Neuronal stem cell (in vitro differentiated cells): ENCODE measurements at regions not wholly inside any gene's neighbourhood (a gene's known extent, or its start where the extent isn't known, plus 50 kb on each side); places are given as distances from the start of the nearest gene placed in this dataset.
"Not testable (repeated sequence)": the region's sequence is repeated elsewhere in the genome, so short reads cannot be mapped to it uniquely, and the experiment has no call there.

ENCODE experiments used
- DNase-seq: peaks from one replicate; pipeline ENCODE4 v3.0.0-alpha.2; 2013; ENCODE audit warnings: low spot score
- H2AFZ ChIP-seq: one replicate; pipeline ENCODE4 v1.6.1; 2013; ENCODE audit warnings: mild to moderate bottlenecking, low read length, inconsistent platforms
- H2AK5ac ChIP-seq: 2 replicates; pipeline ENCODE4 v1.6.1; 2013; ENCODE audit warnings: low read depth, mild to moderate bottlenecking, inconsistent platforms, low read length, moderate library complexity, mixed read lengths
- H2BK120ac ChIP-seq: 2 replicates; pipeline ENCODE4 v1.6.1; 2013; ENCODE audit warnings: low read depth, mild to moderate bottlenecking, inconsistent platforms, low read length, moderate library complexity, mixed read lengths
- H2BK12ac ChIP-seq: one replicate; pipeline ENCODE4 v1.6.1; 2013; ENCODE audit warnings: low read length, inconsistent platforms
- H2BK15ac ChIP-seq: 2 replicates; pipeline ENCODE4 v1.6.1; 2013; ENCODE audit warnings: mild to moderate bottlenecking, low read length, inconsistent platforms, mixed read lengths
- H2BK5ac ChIP-seq: one replicate; pipeline ENCODE4 v1.6.1; 2013; ENCODE audit warnings: inconsistent platforms, mild to moderate bottlenecking, low read length, moderate library complexity
- H3K14ac ChIP-seq: one replicate; pipeline ENCODE4 v1.6.1; 2013; ENCODE audit warnings: low read length, inconsistent platforms
- H3K18ac ChIP-seq: 2 replicates; pipeline ENCODE4 v1.6.1; 2013; ENCODE audit warnings: low read length, inconsistent platforms
- H3K23ac ChIP-seq: 2 replicates; pipeline ENCODE4 v1.6.1; 2013; ENCODE audit warnings: low read depth, mild to moderate bottlenecking, mixed read lengths, low read length, inconsistent platforms; ENCODE audit not compliant: poor library complexity
- H3K27ac ChIP-seq: replicated peaks from 3 replicates; pipeline ENCODE4 v1.5.1; 2013; ENCODE audit warnings: low read length, inconsistent platforms
- H3K27me3 ChIP-seq, 3 experiments: 2 replicates each; pipeline ENCODE4 v1.6.1; 2013; ENCODE audit warnings: low read length in 3 of 3, mild to moderate bottlenecking in 2 of 3, inconsistent platforms in 1 of 3, low read depth in 1 of 3, mixed read lengths in 1 of 3, moderate library complexity in 1 of 3; ENCODE audit not compliant: control insufficient read depth in 3 of 3, insufficient read depth in 3 of 3
- H3K36me3 ChIP-seq, 2 donors: replicated peaks in 1 of 2; 2 replicates each; pipeline ENCODE4 v1.6.1; 2013; ENCODE audit warnings: low read length in 2 of 2; ENCODE audit not compliant: control insufficient read depth in 2 of 2, insufficient read depth in 2 of 2
- H3K4ac ChIP-seq: 2 replicates; pipeline ENCODE4 v1.6.1; 2013; ENCODE audit warnings: inconsistent platforms, mild to moderate bottlenecking, low read length, moderate library complexity
- H3K4me1 ChIP-seq, 2 donors: 1 replicate in 1 of 2; 2 replicates in 1 of 2; pipeline ENCODE4 v1.6.1; 2013; ENCODE audit warnings: low read length in 2 of 2, low read depth in 1 of 2; ENCODE audit not compliant: control insufficient read depth in 2 of 2, insufficient read depth in 1 of 2
- H3K4me2 ChIP-seq: one replicate; pipeline ENCODE4 v1.6.1; 2013; ENCODE audit warnings: mild to moderate bottlenecking, low read length, inconsistent platforms; ENCODE audit not compliant: insufficient read depth, poor library complexity, severe bottlenecking
- H3K4me3 ChIP-seq, 2 donors: 2 replicates each; pipeline ENCODE4 v1.5.1; 2013; ENCODE audit warnings: low read length in 2 of 2, mild to moderate bottlenecking in 2 of 2, inconsistent platforms in 1 of 2, moderate library complexity in 1 of 2
- H3K79me1 ChIP-seq: one replicate; pipeline ENCODE4 v1.6.1; 2013; ENCODE audit warnings: low read depth, mild to moderate bottlenecking, inconsistent platforms, low read length, moderate library complexity
- H3K9ac ChIP-seq: one replicate; pipeline ENCODE4 v1.6.1; 2013; ENCODE audit warnings: mild to moderate bottlenecking, low read depth, low read length, inconsistent platforms; ENCODE audit not compliant: poor library complexity
- H3K9me3 ChIP-seq, 2 donors: replicated peaks in 1 of 2; 2 replicates each; pipeline versions ENCODE3 to v1.6.1; 2013; ENCODE audit warnings: low read length in 2 of 2, mild to moderate bottlenecking in 2 of 2, inconsistent platforms in 1 of 2, low read depth in 1 of 2, mixed read lengths in 1 of 2, moderate library complexity in 1 of 2; ENCODE audit not compliant: control insufficient read depth in 2 of 2, insufficient read depth in 1 of 2
- H4K8ac ChIP-seq: one replicate; pipeline ENCODE4 v1.6.1; 2013; ENCODE audit warnings: low read depth, mild to moderate bottlenecking, inconsistent platforms, low read length, moderate library complexity
- H4K91ac ChIP-seq: one replicate; pipeline ENCODE4 v1.6.1; 2013; ENCODE audit warnings: low read length, low read depth, mild to moderate bottlenecking, inconsistent platforms; ENCODE audit not compliant: poor library complexity
- WGBS, 2 donors: extraction: QIAGEN DNeasy Blood & Tissue Kit; methylation state at CpG; one replicate each; pipeline ENCODE4 v1.1.7; 2013; ENCODE audit warnings: missing lambda C conversion rate in 2 of 2, mixed read lengths in 1 of 2; ENCODE audit not compliant: insufficient read length in 2 of 2, insufficient replicate concordance in 1 of 2; ENCODE audit errors: extremely low coverage in 2 of 2; 5-methylcytosine and 5-hydroxymethylcytosine counted together

GRCh38 chr7:76709703-76710102, 82.6 kb upstream of the POMZP3 start:
- not testable (repeated sequence) for H2AK5ac ChIP-seq, DNase-seq, H3K4me1 ChIP-seq, H3K9me3 ChIP-seq, H3K27ac ChIP-seq, H3K27me3 ChIP-seq, H3K14ac ChIP-seq, H2BK15ac ChIP-seq, H3K36me3 ChIP-seq, H2AFZ ChIP-seq, H3K79me1 ChIP-seq, H2BK12ac ChIP-seq, H3K4me3 ChIP-seq, H4K91ac ChIP-seq, H3K4ac ChIP-seq, H4K8ac ChIP-seq, H2BK5ac ChIP-seq, H3K4me2 ChIP-seq, H3K18ac ChIP-seq, H3K9ac ChIP-seq, H3K23ac ChIP-seq, H2BK120ac ChIP-seq
- no CpG with 5 or more reads among the region's 1 CpG for WGBS, 2 donors

GRCh38 chr7:76708446-76708845, 81.4 kb upstream of the POMZP3 start:
- not testable (repeated sequence) for H3K27ac ChIP-seq, H4K8ac ChIP-seq, H2BK12ac ChIP-seq, H4K91ac ChIP-seq, H2BK5ac ChIP-seq, DNase-seq, H2AFZ ChIP-seq, H3K4me2 ChIP-seq, H2BK15ac ChIP-seq, H3K36me3 ChIP-seq, H3K18ac ChIP-seq, H3K79me1 ChIP-seq, H3K14ac ChIP-seq, H3K4me1 ChIP-seq, H3K27me3 ChIP-seq, H3K9me3 ChIP-seq, H3K4ac ChIP-seq, H3K4me3 ChIP-seq, H2AK5ac ChIP-seq, H3K23ac ChIP-seq, H2BK120ac ChIP-seq, H3K9ac ChIP-seq
- no CpG with 5 or more reads among the region's 2 CpGs for WGBS, 2 donors

GRCh38 chr7:76703815-76704214, 76.7 kb upstream of the POMZP3 start:
- not testable (repeated sequence) for H4K8ac ChIP-seq, H3K4ac ChIP-seq, H2BK15ac ChIP-seq, H3K23ac ChIP-seq, H3K27ac ChIP-seq, H3K79me1 ChIP-seq, H2BK5ac ChIP-seq, H2BK120ac ChIP-seq, H3K9ac ChIP-seq, H2AFZ ChIP-seq, H3K4me1 ChIP-seq, H2AK5ac ChIP-seq, H3K36me3 ChIP-seq, H4K91ac ChIP-seq, H3K14ac ChIP-seq, H3K18ac ChIP-seq, H2BK12ac ChIP-seq, H3K4me2 ChIP-seq, DNase-seq, H3K9me3 ChIP-seq, H3K27me3 ChIP-seq, H3K4me3 ChIP-seq

- not testable (repeated sequence) for H3K4me2 ChIP-seq, DNase-seq, H2BK15ac ChIP-seq, H2BK120ac ChIP-seq, H3K9me3 ChIP-seq, H3K14ac ChIP-seq, H2BK12ac ChIP-seq, H4K8ac ChIP-seq, H3K23ac ChIP-seq, H3K4ac ChIP-seq, H3K4me3 ChIP-seq, H3K27ac ChIP-seq, H3K36me3 ChIP-seq, H2BK5ac ChIP-seq, H3K79me1 ChIP-seq, H2AK5ac ChIP-seq, H3K4me1 ChIP-seq, H3K27me3 ChIP-seq, H3K9ac ChIP-seq, H3K18ac ChIP-seq, H4K91ac ChIP-seq, H2AFZ ChIP-seq
- WGBS, 2 donors: no CpG with 5 or more reads among the region's 3 CpGs
These were observed 59.2 kb upstream of the POMZP3 start for GRCh38 chr7:76686277-76686676.
